H9 (cell line): ENCODE measurements at regions not wholly inside any gene's neighbourhood (a gene's known extent, or its start where the extent isn't known, plus 50 kb on each side); places are given as distances from the start of the nearest gene placed in this dataset.

Source experiments
- DNase-seq: peaks from one replicate; pipeline ENCODE4 v3.0.0-alpha.2; 2017
- H2AFZ ChIP-seq: one replicate; pipeline ENCODE4 v1.6.1; 2013; ENCODE audit warnings: mild to moderate bottlenecking, low read length, control low read depth, moderate library complexity
- H2AK5ac ChIP-seq: 2 replicates; pipeline ENCODE4 v1.6.1; 2013; ENCODE audit warnings: low read length, control low read depth, mixed read lengths; ENCODE audit not compliant: insufficient read length
- H2BK120ac ChIP-seq: one replicate; pipeline ENCODE4 v1.6.1; 2013; ENCODE audit warnings: low read depth, mild to moderate bottlenecking, low read length, control low read depth, inconsistent platforms; ENCODE audit not compliant: poor library complexity, severe bottlenecking
- H2BK12ac ChIP-seq: 2 replicates; pipeline ENCODE4 v1.6.1; 2013; ENCODE audit warnings: low read length, control low read depth, mixed read lengths, low read depth; ENCODE audit not compliant: insufficient read length
- H2BK15ac ChIP-seq: 2 replicates; pipeline ENCODE4 v1.6.1; 2013; ENCODE audit warnings: low read depth, low read length, control low read depth
- H2BK20ac ChIP-seq: one replicate; pipeline ENCODE4 v1.6.1; 2013; ENCODE audit warnings: low read depth, mild to moderate bottlenecking, low read length, control low read depth, inconsistent platforms; ENCODE audit not compliant: poor library complexity, severe bottlenecking
- H2BK5ac ChIP-seq: 2 replicates; pipeline ENCODE4 v1.6.1; 2013; ENCODE audit warnings: low read length, control low read depth, mixed read lengths; ENCODE audit not compliant: insufficient read length
- H3K14ac ChIP-seq: 2 replicates; pipeline ENCODE4 v1.6.1; 2013; ENCODE audit warnings: low read length, control low read depth; ENCODE audit not compliant: insufficient read depth
- H3K18ac ChIP-seq: 2 replicates; pipeline ENCODE4 v1.6.1; 2013; ENCODE audit warnings: low read depth, mild to moderate bottlenecking, mixed read lengths, low read length, control low read depth; ENCODE audit not compliant: insufficient read length
- H3K23ac ChIP-seq: 2 replicates; pipeline ENCODE4 v1.6.1; 2013; ENCODE audit warnings: low read length, control low read depth, mixed read lengths, low read depth; ENCODE audit not compliant: insufficient read length
- H3K23me2 ChIP-seq: 2 replicates; pipeline ENCODE4 v1.6.1; 2013; ENCODE audit warnings: low read depth, mild to moderate bottlenecking, mixed read lengths, low read length, control low read depth; ENCODE audit not compliant: insufficient read length, poor library complexity, severe bottlenecking
- H3K27ac ChIP-seq: 2 replicates; pipeline ENCODE4 v1.5.1; 2013; ENCODE audit warnings: low read length, control low read depth, mixed read lengths, low read depth; ENCODE audit not compliant: insufficient read length
- H3K27me3 ChIP-seq: 2 replicates; pipeline ENCODE4 v1.6.1; 2013; ENCODE audit warnings: low read length, control low read depth, inconsistent platforms; ENCODE audit not compliant: insufficient read depth
- H3K4ac ChIP-seq: 2 replicates; pipeline ENCODE4 v1.6.1; 2013; ENCODE audit warnings: low read depth, mild to moderate bottlenecking, control low read depth, inconsistent platforms, low read length, moderate library complexity
- H3K4me1 ChIP-seq: 2 replicates; pipeline ENCODE4 v1.6.1; 2013; ENCODE audit warnings: low read length, control low read depth, inconsistent platforms; ENCODE audit not compliant: insufficient read depth
- H3K4me2 ChIP-seq: 2 replicates; pipeline ENCODE4 v1.6.1; 2013; ENCODE audit warnings: low read length, control low read depth, mixed read lengths; ENCODE audit not compliant: insufficient read length, insufficient read depth
- H3K56ac ChIP-seq: 2 replicates; pipeline ENCODE4 v1.6.1; 2013; ENCODE audit warnings: low read depth, mild to moderate bottlenecking, mixed read lengths, low read length, control low read depth; ENCODE audit not compliant: insufficient read length
- H3K79me1 ChIP-seq: 2 replicates; pipeline ENCODE4 v1.6.1; 2013; ENCODE audit warnings: low read depth, mild to moderate bottlenecking, moderate library complexity, low read length, control low read depth, inconsistent platforms; ENCODE audit not compliant: insufficient read depth, poor library complexity, severe bottlenecking
- H3K79me2 ChIP-seq: 2 replicates; pipeline ENCODE4 v1.6.1; 2013; ENCODE audit warnings: low read length, control low read depth, inconsistent platforms; ENCODE audit not compliant: insufficient read depth
- H3K9ac ChIP-seq: 2 replicates; pipeline ENCODE4 v1.6.1; 2013; ENCODE audit warnings: low read length, control low read depth, mixed read lengths; ENCODE audit not compliant: insufficient read length; ENCODE audit errors: extremely low read depth
- H3K9me3 ChIP-seq: one replicate; pipeline ENCODE4 v1.6.1; 2013; ENCODE audit warnings: low read depth, low read length, inconsistent platforms; ENCODE audit not compliant: control insufficient read depth
- H3T11ph ChIP-seq: one replicate; pipeline ENCODE4 v1.6.1; 2013; ENCODE audit warnings: mild to moderate bottlenecking, low read length, control low read depth, inconsistent platforms
- H4K20me1 ChIP-seq: one replicate; pipeline ENCODE4 v1.6.1; 2013; ENCODE audit not compliant: control insufficient read depth, insufficient read length, insufficient read depth
- H4K5ac ChIP-seq: 2 replicates; pipeline ENCODE4 v1.6.1; 2013; ENCODE audit warnings: low read depth, mild to moderate bottlenecking, mixed read lengths, low read length, control low read depth; ENCODE audit not compliant: insufficient read length
- H4K8ac ChIP-seq: replicated peaks from 2 replicates; pipeline ENCODE4 v1.6.1; 2013; ENCODE audit warnings: low read length, control low read depth, mixed read lengths, low read depth; ENCODE audit not compliant: insufficient read length
- H4K91ac ChIP-seq: 2 replicates; pipeline ENCODE4 v1.6.1; 2013; ENCODE audit warnings: low read depth, mild to moderate bottlenecking, moderate library complexity, mixed read lengths, low read length, control low read depth; ENCODE audit not compliant: insufficient read length
- H3K27ac Mint-ChIP-seq, 3 experiments: 2 replicates in 2 of 3; 3 replicates in 1 of 3; pipeline ENCODE4 v1.8.0; 2020 to 2021; ENCODE audit warnings: mixed read lengths in 3 of 3, mild to moderate bottlenecking in 1 of 3, moderate library complexity in 1 of 3
- H3K27me3 Mint-ChIP-seq: 2 replicates; pipeline ENCODE4 v1.8.0; 2021; ENCODE audit warnings: low read depth, mild to moderate bottlenecking, moderate library complexity, mixed read lengths
- H3K36me3 Mint-ChIP-seq, 3 experiments: 2 replicates in 2 of 3; 3 replicates in 1 of 3; pipeline ENCODE4 v1.8.0; 2020 to 2021; ENCODE audit warnings: low read depth in 3 of 3, mixed read lengths in 3 of 3; ENCODE audit not compliant: insufficient read depth in 1 of 3
- H3K4me1 Mint-ChIP-seq, 2 experiments: 2 replicates each; pipeline ENCODE4 v1.8.0; 2020; ENCODE audit warnings: mixed read lengths in 2 of 2
- H3K4me3 Mint-ChIP-seq, 2 experiments: 2 replicates in 1 of 2; 3 replicates in 1 of 2; pipeline ENCODE4 v1.8.0; 2020 to 2021; ENCODE audit warnings: mild to moderate bottlenecking in 2 of 2, mixed read lengths in 2 of 2, moderate library complexity in 1 of 2
- H3K9me3 Mint-ChIP-seq, 2 experiments: 2 replicates in 1 of 2; 3 replicates in 1 of 2; pipeline ENCODE4 v1.8.0; 2020; ENCODE audit warnings: mild to moderate bottlenecking in 2 of 2, mixed read lengths in 2 of 2, moderate library complexity in 1 of 2
- WGBS: extraction: QIAGEN DNeasy Blood & Tissue Kit; methylation state at CpG from one replicate; pipeline ENCODE4 v1.1.7; 2013; ENCODE audit warnings: missing lambda C conversion rate, low lambda C conversion rate, mixed read lengths; ENCODE audit not compliant: insufficient read length; ENCODE audit errors: extremely low coverage; 5-methylcytosine and 5-hydroxymethylcytosine counted together
- TF ChIP-seq, protein P1 (sequence below): fragments of 200-600 bp; sonication (generic); conservative IDR thresholded peaks from 3 replicates; pipeline ENCODE4 v1.8.0; 2021; ENCODE audit warnings: antibody characterized with exemption, mild to moderate bottlenecking

DNA sequence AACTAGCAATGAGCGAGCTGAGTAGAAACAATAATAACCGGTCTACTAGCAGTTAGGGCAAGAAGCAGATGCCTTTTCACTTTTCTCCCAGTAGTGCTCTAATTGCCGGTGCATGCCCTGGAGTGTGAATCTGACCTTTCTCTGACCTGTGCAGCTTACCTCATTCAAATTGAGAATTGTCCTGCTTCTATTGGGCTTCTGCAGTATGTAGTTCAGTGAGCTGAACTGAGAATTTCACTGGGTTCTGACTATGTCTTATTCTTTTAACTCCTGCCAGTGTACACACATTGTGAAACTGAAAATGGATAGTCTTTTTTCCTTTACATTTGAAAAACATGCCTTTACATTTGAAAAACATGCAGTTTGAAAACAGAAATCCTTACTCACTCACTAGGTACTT, 157.9 kb upstream of the GRM3 start:
- no peaks in the 10 kb centered on the region for H3K27me3 ChIP-seq
- no peaks in the 10 kb centered on the region for H3K9me3 Mint-ChIP-seq
- TF ChIP-seq, protein P1, sequence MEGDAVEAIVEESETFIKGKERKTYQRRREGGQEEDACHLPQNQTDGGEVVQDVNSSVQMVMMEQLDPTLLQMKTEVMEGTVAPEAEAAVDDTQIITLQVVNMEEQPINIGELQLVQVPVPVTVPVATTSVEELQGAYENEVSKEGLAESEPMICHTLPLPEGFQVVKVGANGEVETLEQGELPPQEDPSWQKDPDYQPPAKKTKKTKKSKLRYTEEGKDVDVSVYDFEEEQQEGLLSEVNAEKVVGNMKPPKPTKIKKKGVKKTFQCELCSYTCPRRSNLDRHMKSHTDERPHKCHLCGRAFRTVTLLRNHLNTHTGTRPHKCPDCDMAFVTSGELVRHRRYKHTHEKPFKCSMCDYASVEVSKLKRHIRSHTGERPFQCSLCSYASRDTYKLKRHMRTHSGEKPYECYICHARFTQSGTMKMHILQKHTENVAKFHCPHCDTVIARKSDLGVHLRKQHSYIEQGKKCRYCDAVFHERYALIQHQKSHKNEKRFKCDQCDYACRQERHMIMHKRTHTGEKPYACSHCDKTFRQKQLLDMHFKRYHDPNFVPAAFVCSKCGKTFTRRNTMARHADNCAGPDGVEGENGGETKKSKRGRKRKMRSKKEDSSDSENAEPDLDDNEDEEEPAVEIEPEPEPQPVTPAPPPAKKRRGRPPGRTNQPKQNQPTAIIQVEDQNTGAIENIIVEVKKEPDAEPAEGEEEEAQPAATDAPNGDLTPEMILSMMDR: no peak
- H2AFZ ChIP-seq: no peak overlapping the region
- no peak overlapping the region for H3K23ac ChIP-seq
- H2AK5ac ChIP-seq: no peak overlapping the region
- no peak overlapping the region for H3K18ac ChIP-seq
- no peak overlapping the region for H2BK120ac ChIP-seq
- no peaks in the 10 kb centered on the region for H3K23me2 ChIP-seq
- H4K20me1 ChIP-seq: no peaks in the 10 kb centered on the region
- H4K91ac ChIP-seq: no peak overlapping the region
- H3K4me2 ChIP-seq: no peak overlapping the region
- no peaks in the 10 kb centered on the region for H3K36me3 Mint-ChIP-seq
- no peak overlapping the region for H3K9ac ChIP-seq
- no peak overlapping the region for H3K56ac ChIP-seq
- no peak overlapping the region for H4K5ac ChIP-seq
- WGBS: no CpG with 5 or more reads among the region's 3 CpGs
- no peaks in the 10 kb centered on the region for H3K79me1 ChIP-seq
- H3K4me1 Mint-ChIP-seq: no peaks in the 10 kb centered on the region
- H3K27me3 Mint-ChIP-seq: no peaks in the 10 kb centered on the region; the same call in 1 of the 2 replicates
- no peaks in the 10 kb centered on the region for H3K4me1 ChIP-seq
- H2BK12ac ChIP-seq: no peak overlapping the region
- H3K14ac ChIP-seq: no peak overlapping the region
- H3K4ac ChIP-seq: no peak overlapping the region
- no peak overlapping the region for H2BK15ac ChIP-seq
- no peak for DNase-seq
- no peaks in the 10 kb centered on the region for H3K79me2 ChIP-seq
- H3K4me3 Mint-ChIP-seq: no peak overlapping the region
- H3T11ph ChIP-seq: no peak overlapping the region
- H3K27ac Mint-ChIP-seq: no peak overlapping the region
- no peak overlapping the region for H2BK20ac ChIP-seq
- H3K9me3 ChIP-seq: no peaks in the 10 kb centered on the region
- H3K27ac ChIP-seq: no peak overlapping the region
- H2BK5ac ChIP-seq: no peak overlapping the region
- no peak overlapping the region for H4K8ac ChIP-seq
